WERI-Rb-1 (cell line): ENCODE measurements at regions not wholly inside any gene's neighbourhood (a gene's known extent, or its start where the extent isn't known, plus 50 kb on each side); places are given as distances from the start of the nearest gene placed in this dataset.
"Not testable (repeated sequence)": the region's sequence is repeated elsewhere in the genome, so short reads cannot be mapped to it uniquely, and the experiment has no call there.

ENCODE experiments used
- DNase-seq: peaks from one replicate; pipeline ENCODE4 v3.0.0-alpha.2; 2020
- H3K27ac ChIP-seq: fragments of 250-450 bp; sonication (Bioruptor Pico); 2 replicates; pipeline ENCODE4 v1.5.1; 2020; ENCODE audit warnings: mild to moderate bottlenecking, moderate library complexity
- H3K27me3 ChIP-seq: fragments of 250-450 bp; sonication (Bioruptor Pico); 2 replicates; pipeline ENCODE4 v1.5.1; 2021; ENCODE audit warnings: mild to moderate bottlenecking, low read depth, moderate library complexity; ENCODE audit not compliant: insufficient read depth, severe bottlenecking
- H3K36me3 ChIP-seq: fragments of 250-450 bp; sonication (Bioruptor Pico); 2 replicates; pipeline ENCODE4 v1.5.1; 2020; ENCODE audit warnings: mild to moderate bottlenecking, moderate library complexity
- H3K4me3 ChIP-seq: 2 replicates; pipeline ENCODE4 v1.5.1; 2011; ENCODE audit warnings: low read depth, mild to moderate bottlenecking, control low read depth, low read length
- H3K9me3 ChIP-seq: fragments of 250-450 bp; sonication (Bioruptor Pico); 2 replicates; pipeline ENCODE4 v1.5.1; 2021; ENCODE audit warnings: mild to moderate bottlenecking, moderate library complexity; ENCODE audit not compliant: severe bottlenecking
- TF ChIP-seq, protein P1 (sequence below): IDR thresholded peaks from 2 replicates; pipeline ENCODE4 v1.5.1; 2011; ENCODE audit warnings: low read depth, mild to moderate bottlenecking, control low read depth, inconsistent platforms, low read length

DNA sequence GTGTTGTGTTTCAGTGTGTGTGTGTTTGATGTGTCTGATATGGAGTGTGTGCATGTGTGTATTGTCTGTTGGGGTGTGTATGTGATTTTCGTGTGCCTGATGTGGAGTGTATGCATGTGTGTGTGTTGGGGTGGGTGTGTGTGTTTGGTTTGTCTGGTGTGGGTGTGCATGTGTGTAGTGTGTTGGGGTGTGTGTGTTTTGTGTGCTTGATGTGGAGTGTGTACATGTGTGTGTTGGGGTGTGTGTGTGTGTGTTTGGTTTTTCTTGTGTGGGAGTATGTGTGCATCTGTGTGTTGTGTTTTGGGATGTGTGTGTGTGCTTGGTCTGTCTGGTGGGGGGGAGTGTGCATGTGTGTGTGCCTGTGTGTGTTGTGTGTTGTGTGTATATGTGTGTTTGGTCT lies 247.4 kb upstream of the ST6GAL2 start:
- TF ChIP-seq, protein P1, sequence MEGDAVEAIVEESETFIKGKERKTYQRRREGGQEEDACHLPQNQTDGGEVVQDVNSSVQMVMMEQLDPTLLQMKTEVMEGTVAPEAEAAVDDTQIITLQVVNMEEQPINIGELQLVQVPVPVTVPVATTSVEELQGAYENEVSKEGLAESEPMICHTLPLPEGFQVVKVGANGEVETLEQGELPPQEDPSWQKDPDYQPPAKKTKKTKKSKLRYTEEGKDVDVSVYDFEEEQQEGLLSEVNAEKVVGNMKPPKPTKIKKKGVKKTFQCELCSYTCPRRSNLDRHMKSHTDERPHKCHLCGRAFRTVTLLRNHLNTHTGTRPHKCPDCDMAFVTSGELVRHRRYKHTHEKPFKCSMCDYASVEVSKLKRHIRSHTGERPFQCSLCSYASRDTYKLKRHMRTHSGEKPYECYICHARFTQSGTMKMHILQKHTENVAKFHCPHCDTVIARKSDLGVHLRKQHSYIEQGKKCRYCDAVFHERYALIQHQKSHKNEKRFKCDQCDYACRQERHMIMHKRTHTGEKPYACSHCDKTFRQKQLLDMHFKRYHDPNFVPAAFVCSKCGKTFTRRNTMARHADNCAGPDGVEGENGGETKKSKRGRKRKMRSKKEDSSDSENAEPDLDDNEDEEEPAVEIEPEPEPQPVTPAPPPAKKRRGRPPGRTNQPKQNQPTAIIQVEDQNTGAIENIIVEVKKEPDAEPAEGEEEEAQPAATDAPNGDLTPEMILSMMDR: no peak
- Histone ChIP-seq H3K27ac (no peak overlapping the region), H3K9me3 (no peaks in the 10 kb centered on the region), H3K4me3 (no peak overlapping the region), H3K27me3 (peaks cover 45% of the 10 kb centered on the region), H3K36me3 (no peaks in the 10 kb centered on the region)
- DNase-seq: no peak

DNA sequence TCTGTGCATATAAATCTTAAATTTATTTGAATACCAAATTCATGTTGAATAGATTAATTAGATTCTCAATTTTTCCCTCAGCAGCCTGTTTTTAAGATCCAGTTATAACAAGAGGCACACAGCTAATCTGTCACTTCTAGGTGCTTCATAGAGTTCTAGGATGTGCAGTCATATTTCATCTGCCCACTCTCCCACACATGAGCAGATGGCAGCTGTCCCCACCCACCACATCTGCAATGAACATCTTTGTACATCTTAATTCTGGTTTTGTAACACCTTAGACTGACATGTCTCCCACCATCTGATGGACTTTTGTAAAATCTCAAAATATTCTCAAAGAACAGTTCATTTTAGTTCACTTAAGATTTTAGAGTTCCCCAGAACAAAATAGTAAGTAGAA lies 250.8 kb upstream of the ST6GAL2 start:
- DNase-seq: no peak
- Histone ChIP-seq H3K27me3 (peaks cover 16% of the 10 kb centered on the region), H3K9me3 (no peaks in the 10 kb centered on the region), H3K36me3 (no peaks in the 10 kb centered on the region), H3K4me3 (no peak overlapping the region), H3K27ac (no peak overlapping the region)
- TF ChIP-seq, protein P1: no peak

DNA sequence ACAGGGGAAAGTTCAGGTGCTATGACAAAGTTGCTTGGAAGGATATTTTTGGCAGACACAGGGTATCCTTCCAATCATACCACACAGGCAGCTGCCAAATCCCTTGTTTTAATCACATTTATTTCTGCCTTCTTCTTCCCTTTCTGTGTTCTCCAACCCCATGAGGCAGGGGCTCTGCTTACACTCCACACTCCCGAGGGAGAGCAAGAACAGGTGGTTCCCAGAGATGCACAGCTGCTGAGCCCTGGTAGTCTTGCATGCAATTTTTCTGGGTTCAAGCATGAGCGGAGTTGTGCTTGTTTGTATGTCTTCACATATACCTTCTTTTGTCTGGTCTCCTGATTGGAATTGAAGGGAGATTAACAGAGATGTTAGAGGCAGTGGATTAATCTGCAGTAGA lies 251.7 kb upstream of the ST6GAL2 start:
- TF ChIP-seq, protein P1: no peak
- H3K9me3 ChIP-seq: no peaks in the 10 kb centered on the region
- no peak overlapping the region for H3K27ac ChIP-seq
- H3K27me3 ChIP-seq: peaks cover 6% of the 10 kb centered on the region
- no peaks in the 10 kb centered on the region for H3K36me3 ChIP-seq
- no peak for DNase-seq
- H3K4me3 ChIP-seq: no peak overlapping the region

DNA sequence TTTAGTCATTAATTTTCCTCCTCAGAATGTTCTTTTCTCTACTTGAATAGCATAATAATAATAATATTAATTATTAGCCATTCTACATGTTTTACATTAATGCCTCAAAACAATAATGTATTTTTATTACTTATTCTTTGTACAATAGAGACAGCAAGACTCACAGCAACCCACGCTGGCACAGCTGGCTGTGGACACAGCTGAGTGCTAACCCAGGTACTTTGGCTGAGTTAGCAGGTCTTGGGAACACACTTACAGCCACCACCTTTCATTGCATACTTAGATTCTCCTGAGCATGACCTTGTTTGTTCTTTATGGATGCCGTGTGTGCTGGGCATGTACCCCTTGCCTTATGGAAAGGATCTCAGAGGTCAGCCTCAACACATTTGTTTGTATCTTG lies 260.2 kb upstream of the ST6GAL2 start:
- DNase-seq: no peak
- TF ChIP-seq, protein P1: no peak
- H3K27ac ChIP-seq: no peak overlapping the region

DNA sequence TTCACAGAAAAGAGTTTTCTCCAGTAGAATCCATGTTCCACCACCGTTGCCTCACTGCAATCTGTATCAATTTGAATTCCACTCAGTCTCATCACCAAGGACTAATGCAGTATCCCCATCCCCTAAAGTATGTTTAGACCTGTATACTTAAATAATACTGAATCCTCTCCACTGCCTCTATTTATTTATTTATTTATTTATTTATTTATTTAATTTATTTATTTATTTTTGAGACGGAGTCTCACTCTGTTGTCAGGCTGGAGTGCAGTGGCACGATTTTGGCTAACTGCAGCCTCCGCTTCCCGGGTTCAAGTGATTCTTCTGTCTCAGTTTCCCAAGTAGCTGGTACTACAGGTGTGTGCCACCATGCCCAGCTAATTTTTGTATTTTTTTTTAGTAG lies 260.7 kb upstream of the ST6GAL2 start:
- H3K36me3 ChIP-seq, DNase-seq, H3K27ac ChIP-seq, H3K9me3 ChIP-seq, H3K4me3 ChIP-seq: not testable (repeated sequence)
- peaks cover 16% of the 10 kb centered on the region for H3K27me3 ChIP-seq

More for the DNA sequence above, 260.2 kb upstream of the ST6GAL2 start:
- Histone ChIP-seq H3K27me3 (peaks cover 13% of the 10 kb centered on the region), H3K36me3 (no peaks in the 10 kb centered on the region), H3K4me3 (no peak overlapping the region), H3K9me3 (no peaks in the 10 kb centered on the region)

DNA sequence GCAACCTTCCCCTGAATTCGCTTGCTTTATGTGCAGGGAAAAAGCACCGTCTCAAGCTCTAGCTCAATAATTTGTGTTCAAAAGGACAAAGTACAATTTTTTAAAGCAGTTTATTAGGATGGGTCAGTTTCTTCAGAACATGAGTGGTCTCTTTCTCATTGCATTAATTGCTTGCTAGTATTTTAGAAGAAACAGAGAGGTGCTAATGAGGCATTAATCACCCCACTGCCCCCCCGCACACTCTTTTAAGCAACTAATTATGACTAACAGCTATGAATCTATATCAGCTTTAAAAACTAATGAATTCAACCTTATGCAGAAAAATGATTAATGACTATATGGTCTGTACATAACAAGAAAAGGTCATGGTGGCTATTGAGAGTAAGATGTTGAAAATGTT lies 262.1 kb upstream of the ST6GAL2 start:
- peaks cover 24% of the 10 kb centered on the region for H3K27me3 ChIP-seq
- TF ChIP-seq, protein P1: no peak
- H3K9me3 ChIP-seq: no peaks in the 10 kb centered on the region
- H3K4me3 ChIP-seq: no peak overlapping the region
- no peak for DNase-seq
- H3K27ac ChIP-seq: no peak overlapping the region
- H3K36me3 ChIP-seq: no peaks in the 10 kb centered on the region
